Stimulated activated naive CD8-positive, alpha-beta T cell treated with anti-CD3 and anti-CD28 coated beads, Interleukin-15, Interleukin-2, amounts not matched to agents 100 ng/mL and 50 ng/mL, for 24 hours (primary cell): ENCODE measurements at regions not wholly inside any gene's neighbourhood (a gene's known extent, or its start where the extent isn't known, plus 50 kb on each side); places are given as distances from the start of the nearest gene placed in this dataset.

Experiments
- H3K27ac Mint-ChIP-seq: one replicate; pipeline ENCODE4 v1.8.0; 2021; ENCODE audit warnings: mild to moderate bottlenecking, mixed read lengths
- H3K27me3 Mint-ChIP-seq: one replicate; pipeline ENCODE4 v1.8.0; 2021; ENCODE audit warnings: mixed read lengths
- H3K36me3 Mint-ChIP-seq: one replicate; pipeline ENCODE4 v1.8.0; 2021; ENCODE audit warnings: low read depth, mixed read lengths
- H3K4me1 Mint-ChIP-seq: one replicate; pipeline ENCODE4 v1.8.0; 2021; ENCODE audit warnings: low read depth, mixed read lengths
- H3K4me3 Mint-ChIP-seq: one replicate; pipeline ENCODE4 v1.8.0; 2021; ENCODE audit warnings: mild to moderate bottlenecking, mixed read lengths
- H3K9me3 Mint-ChIP-seq: one replicate; pipeline ENCODE4 v1.8.0; 2021; ENCODE audit warnings: mixed read lengths

DNA sequence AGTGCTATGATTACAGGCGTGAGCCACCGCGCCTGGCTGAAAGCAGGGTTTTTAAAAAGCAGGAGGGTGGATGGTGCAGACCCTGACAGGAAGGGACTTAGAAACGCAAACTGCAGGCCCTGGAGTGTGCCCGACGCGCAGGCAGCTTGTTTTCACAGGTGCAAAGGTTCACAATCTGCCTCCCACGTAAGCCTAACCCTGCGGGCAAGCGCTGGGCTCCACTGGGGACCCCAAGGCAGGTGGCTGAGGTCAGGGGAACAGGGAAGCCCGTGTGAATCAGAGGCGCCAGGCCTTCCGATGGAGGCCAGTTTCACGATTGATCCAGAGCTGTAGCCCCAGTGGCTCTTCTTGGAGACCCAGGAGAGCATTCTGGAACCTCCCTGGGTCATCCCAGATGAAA is 256.3 kb downstream of the BRD1 start:
- Mint-ChIP-seq H3K27me3 (no peaks in the 10 kb centered on the region), H3K36me3 (no peaks in the 10 kb centered on the region), H3K9me3 (no peaks in the 10 kb centered on the region), H3K4me1 (no peaks in the 10 kb centered on the region), H3K27ac (no peak overlapping the region), H3K4me3 (no peak overlapping the region)

- no peaks in the 10 kb centered on the region for H3K27me3 Mint-ChIP-seq
- no peaks in the 10 kb centered on the region for H3K9me3 Mint-ChIP-seq
- H3K4me1 Mint-ChIP-seq: no peaks in the 10 kb centered on the region
- no peaks in the 10 kb centered on the region for H3K36me3 Mint-ChIP-seq
- H3K4me3 Mint-ChIP-seq: no peak overlapping the region
- H3K27ac Mint-ChIP-seq: no peak overlapping the region
Measured at GRCh38 chr22:49570032-49570848, 257.4 kb downstream of the BRD1 start.

DNA sequence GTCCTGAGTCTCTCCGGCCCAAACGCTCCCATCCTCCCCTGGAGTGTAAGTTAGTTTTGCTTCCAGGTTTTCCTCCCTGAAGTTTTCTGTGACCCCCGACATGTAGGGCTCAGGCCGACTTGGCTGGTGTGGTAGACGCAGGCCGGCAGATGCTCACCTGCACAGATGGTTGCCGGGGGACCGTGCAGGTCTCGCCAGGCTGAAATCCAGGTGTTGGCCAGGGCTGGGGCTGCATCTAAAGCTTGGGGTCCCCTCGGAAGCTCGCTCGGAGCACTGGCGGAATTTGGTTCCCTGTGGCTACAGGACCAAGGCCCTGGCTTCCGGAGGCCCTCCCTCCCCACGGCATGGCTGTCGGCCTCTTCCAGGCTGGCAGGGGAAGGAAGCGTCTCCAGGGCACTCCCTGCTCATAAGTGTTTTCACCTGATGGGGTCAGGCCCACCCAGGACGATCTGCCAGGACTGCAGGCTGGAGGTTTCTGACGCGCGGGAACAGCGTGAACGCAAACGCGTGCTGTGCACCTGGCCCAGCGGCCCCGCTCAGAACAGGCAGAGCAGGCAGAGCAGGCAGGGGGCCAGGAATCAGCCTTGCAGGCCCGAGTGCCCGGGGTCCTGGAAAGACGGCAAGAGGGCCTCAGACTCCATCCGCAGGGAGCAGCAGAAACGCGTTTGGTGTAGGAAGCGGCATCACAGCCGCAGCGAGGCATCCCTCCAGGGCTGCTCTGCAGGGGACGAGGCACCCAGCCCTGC is 258.2 kb downstream of the BRD1 start:
- Mint-ChIP-seq H3K27me3 (no peaks in the 10 kb centered on the region), H3K9me3 (no peaks in the 10 kb centered on the region), H3K36me3 (no peaks in the 10 kb centered on the region), H3K27ac (no peak overlapping the region), H3K4me1 (no peaks in the 10 kb centered on the region), H3K4me3 (no peak overlapping the region)

GRCh38 chr22:49568751-49569285 is 258.9 kb downstream of the BRD1 start:
- H3K9me3 Mint-ChIP-seq: no peaks in the 10 kb centered on the region
- H3K27ac Mint-ChIP-seq: no peak overlapping the region
- no peak overlapping the region for H3K4me3 Mint-ChIP-seq
- H3K4me1 Mint-ChIP-seq: no peaks in the 10 kb centered on the region
- no peaks in the 10 kb centered on the region for H3K36me3 Mint-ChIP-seq
- no peaks in the 10 kb centered on the region for H3K27me3 Mint-ChIP-seq

DNA sequence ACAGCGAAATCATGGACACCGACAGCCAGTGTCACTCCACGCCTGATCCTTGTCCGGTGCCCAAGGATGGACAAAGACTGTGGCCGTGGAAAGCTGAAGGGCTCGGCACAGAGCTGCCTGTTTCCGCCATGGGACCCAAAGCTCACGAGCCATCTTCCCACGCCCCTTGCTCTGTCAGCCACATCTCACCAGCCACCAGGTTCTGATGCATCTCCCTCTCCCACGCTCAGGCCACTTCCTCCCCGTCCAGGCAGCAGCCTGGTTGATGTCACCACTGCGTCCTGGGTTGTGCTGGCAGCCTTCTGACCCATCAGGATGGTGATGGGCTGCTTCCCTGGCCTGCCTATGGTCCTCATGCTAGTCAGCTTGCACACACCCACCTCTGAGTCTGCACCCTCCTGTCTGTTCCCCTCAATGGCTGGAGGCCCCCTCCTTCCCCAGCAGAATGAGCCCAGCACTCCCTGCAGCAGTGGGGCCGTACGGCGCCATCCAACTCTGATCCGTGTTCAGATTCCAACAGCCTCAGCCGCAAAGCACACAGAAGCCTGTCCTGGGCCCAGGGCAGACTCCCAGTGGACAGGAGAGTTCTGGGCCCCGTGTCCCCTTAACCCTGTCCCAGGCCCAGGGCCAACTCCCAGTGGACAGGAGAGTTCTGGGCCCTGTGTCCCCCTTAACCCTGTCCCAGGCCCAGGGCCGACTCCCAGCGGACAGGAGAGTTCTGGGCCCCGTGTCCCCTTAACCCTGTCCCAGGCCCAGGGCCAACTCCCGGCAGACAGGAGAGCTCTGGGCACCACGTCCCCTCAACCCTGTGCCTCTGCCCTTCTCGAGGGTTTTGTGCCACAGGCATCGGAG is 259.5 kb downstream of the BRD1 start:
- Mint-ChIP-seq H3K9me3 (no peaks in the 10 kb centered on the region), H3K4me3 (no peak overlapping the region), H3K4me1 (no peaks in the 10 kb centered on the region), H3K27ac (no peak overlapping the region), H3K36me3 (no peaks in the 10 kb centered on the region), H3K27me3 (no peaks in the 10 kb centered on the region)

DNA sequence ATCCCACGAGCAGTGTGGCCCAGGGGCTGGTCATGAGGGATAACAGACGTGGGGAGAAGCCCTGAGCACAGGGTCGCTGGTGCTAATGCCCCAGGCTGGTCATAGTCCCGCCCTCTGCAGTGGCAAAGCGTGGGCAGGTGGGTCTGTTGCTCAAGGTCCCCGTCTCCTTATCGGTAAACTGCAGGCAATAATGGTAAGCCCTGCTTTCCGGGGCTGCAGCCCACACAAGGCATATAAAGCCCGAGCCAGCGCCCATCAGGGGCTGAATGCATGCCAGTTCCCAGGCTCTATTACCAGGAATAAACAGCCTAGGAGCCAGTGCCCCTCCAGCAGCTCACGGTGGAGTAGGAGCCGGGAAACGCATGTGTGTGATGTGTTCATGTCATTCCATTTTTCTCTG is 261.0 kb downstream of the BRD1 start:
- H3K9me3 Mint-ChIP-seq: no peaks in the 10 kb centered on the region
- H3K27ac Mint-ChIP-seq: no peak overlapping the region
- no peak overlapping the region for H3K4me3 Mint-ChIP-seq
- no peaks in the 10 kb centered on the region for H3K36me3 Mint-ChIP-seq
- no peaks in the 10 kb centered on the region for H3K4me1 Mint-ChIP-seq
- H3K27me3 Mint-ChIP-seq: no peaks in the 10 kb centered on the region

DNA sequence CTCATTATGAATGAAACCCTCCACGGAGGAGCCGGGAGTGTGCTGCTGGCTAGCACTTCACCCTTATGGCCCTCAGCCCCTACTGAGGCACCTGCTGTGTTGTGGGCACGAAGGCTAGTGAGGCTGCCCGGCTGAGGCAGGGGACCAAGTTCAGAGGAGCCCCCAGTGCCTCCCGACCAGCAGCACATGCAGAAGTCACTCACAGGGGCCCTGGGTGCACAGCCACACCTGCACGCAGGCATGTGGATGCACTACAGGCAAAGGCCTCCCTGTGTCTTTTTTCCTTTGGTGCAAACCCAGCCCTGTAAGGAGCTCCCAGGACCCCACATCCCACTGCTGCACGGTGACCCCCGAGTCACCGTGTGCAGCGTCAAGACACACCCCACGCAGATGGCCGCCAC is 261.5 kb downstream of the BRD1 start:
- H3K4me3 Mint-ChIP-seq: no peak overlapping the region
- no peaks in the 10 kb centered on the region for H3K27me3 Mint-ChIP-seq
- H3K9me3 Mint-ChIP-seq: peaks cover 4% of the 10 kb centered on the region
- H3K27ac Mint-ChIP-seq: no peak overlapping the region
- H3K4me1 Mint-ChIP-seq: no peaks in the 10 kb centered on the region
- H3K36me3 Mint-ChIP-seq: peaks cover 5% of the 10 kb centered on the region

- Mint-ChIP-seq H3K9me3 (peaks cover 7% of the 10 kb centered on the region), H3K27me3 (no peaks in the 10 kb centered on the region), H3K4me3 (no peak overlapping the region), H3K36me3 (peaks cover 8% of the 10 kb centered on the region), H3K4me1 (no peaks in the 10 kb centered on the region), H3K27ac (no peak overlapping the region)
Measured at GRCh38 chr22:49565516-49565855, 262.2 kb downstream of the BRD1 start.

DNA sequence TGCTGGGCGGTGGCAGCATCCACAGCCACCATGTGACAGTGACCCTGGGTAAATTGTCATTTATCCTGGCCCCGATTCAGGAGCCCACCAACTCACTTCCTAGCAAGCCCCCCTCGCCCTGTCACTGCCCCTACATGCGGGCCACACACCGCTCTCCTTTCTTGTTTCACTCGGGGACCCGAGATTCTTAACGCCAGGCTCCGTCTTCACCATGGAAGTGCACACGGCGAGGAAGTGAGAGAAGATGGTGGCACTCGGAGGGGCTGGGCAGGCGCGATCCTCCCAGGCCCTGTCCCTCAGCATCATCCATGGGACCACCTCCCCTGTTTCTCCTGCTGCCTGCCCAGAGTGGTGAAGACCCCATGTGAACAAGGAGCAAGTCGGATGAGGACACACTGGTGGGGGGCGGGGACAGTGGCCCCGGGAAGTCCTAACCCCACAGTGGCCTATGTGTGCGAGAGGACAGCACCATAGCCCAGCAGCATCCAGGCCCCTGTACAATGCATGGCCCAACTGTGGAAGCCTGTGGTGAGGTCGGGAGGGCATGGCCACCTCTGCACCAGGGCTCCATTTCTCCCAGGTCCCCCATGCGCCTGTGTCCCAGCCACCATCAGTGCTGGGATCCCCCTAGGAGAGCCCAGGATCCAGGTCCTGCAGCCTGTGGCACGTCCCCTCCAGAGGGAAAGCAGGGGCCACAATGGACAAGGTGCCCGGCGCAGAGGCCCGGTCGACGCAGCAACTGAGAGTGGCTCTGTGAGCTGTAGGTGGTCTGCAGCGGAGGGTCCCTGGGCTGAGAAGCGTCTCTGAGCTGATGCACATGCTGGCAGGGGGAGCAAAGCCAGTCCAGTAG is 262.8 kb downstream of the BRD1 start:
- peaks cover 7% of the 10 kb centered on the region for H3K9me3 Mint-ChIP-seq
- no peak overlapping the region for H3K4me3 Mint-ChIP-seq
- peaks cover 8% of the 10 kb centered on the region for H3K36me3 Mint-ChIP-seq
- H3K4me1 Mint-ChIP-seq: no peaks in the 10 kb centered on the region
- H3K27me3 Mint-ChIP-seq: no peaks in the 10 kb centered on the region
- no peak overlapping the region for H3K27ac Mint-ChIP-seq

DNA sequence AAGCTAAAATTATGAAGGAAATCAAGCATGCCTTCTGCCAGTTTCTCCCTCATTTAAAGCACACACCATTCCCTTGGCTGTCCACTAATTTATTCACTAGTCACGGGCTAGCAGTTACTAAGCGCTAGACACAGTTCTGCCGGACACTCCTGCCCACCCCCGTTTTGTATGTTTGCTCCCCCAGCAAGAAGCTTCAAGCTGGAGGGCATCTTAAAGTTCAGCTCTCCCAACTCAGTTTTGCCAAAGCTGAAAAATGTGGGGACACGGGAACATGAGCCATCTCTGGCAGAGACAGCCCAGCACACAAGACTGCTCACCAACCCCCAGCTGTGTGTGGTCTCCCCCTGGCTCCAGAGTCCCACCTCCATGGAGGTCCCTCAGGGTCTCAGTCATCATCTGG is 263.6 kb downstream of the BRD1 start:
- no peaks in the 10 kb centered on the region for H3K27me3 Mint-ChIP-seq
- no peak overlapping the region for H3K27ac Mint-ChIP-seq
- H3K4me1 Mint-ChIP-seq: no peaks in the 10 kb centered on the region
- H3K36me3 Mint-ChIP-seq: peaks cover 8% of the 10 kb centered on the region
- peaks cover 7% of the 10 kb centered on the region for H3K9me3 Mint-ChIP-seq
- H3K4me3 Mint-ChIP-seq: no peak overlapping the region

DNA sequence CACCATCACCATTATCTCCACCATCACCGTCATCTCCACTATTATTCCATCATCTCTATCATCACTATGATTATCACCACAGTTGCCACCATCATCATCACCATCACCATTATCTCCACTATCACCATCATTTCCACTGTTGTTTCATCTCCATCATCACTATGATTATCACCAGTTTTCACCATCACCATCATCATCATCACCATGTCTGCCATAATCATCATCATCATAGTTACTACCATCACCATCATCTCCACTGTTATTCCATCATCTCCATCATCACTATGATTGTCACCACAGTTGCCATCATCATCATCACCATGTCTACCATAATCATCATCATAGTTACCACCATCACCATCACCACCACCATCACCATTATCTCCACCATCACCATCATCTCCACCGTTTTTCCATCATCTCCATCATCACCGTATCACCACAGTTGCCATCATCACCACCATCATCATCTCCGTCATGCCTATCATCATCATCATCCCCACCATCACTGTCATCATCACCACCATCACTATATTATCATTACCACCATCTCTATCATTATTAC is 264.9 kb downstream of the BRD1 start:
- Mint-ChIP-seq H3K27me3 (no peaks in the 10 kb centered on the region), H3K4me1 (no peaks in the 10 kb centered on the region), H3K4me3 (no peak overlapping the region), H3K9me3 (peaks cover 12% of the 10 kb centered on the region), H3K27ac (no peak overlapping the region), H3K36me3 (peaks cover 12% of the 10 kb centered on the region)

DNA sequence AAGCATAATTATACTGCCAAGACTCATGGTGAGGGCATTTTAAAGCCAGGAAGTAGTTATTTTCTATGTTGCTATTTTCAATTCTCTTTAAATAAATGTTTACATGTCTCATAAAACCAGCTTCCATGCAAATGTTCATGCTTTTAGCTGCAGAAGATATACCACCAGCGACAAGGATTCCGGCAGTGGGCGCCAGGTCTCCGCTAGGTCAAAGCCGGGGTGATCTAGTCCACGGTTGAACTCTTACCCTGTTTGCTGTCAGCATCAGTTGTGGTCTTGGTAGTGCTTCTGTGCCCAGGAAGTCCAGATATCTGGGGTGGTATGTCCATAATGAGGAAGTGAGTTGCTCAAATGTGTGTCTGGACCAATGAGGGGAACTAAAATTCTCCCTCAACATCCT is 265.7 kb downstream of the BRD1 start:
- Mint-ChIP-seq H3K27me3 (no peaks in the 10 kb centered on the region), H3K36me3 (peaks cover 12% of the 10 kb centered on the region), H3K27ac (no peak overlapping the region), H3K4me1 (no peaks in the 10 kb centered on the region), H3K9me3 (peaks cover 17% of the 10 kb centered on the region), H3K4me3 (no peak overlapping the region)

- Mint-ChIP-seq H3K4me1 (no peaks in the 10 kb centered on the region), H3K4me3 (no peak overlapping the region), H3K27me3 (no peaks in the 10 kb centered on the region), H3K9me3 (peaks cover 20% of the 10 kb centered on the region), H3K27ac (no peak overlapping the region), H3K36me3 (peaks cover 12% of the 10 kb centered on the region)
Measured at GRCh38 chr22:49561338-49561737, 266.3 kb downstream of the BRD1 start.

GRCh38 chr22:49555526-49555925 is 272.1 kb downstream of the BRD1 start:
- no peak overlapping the region for H3K27ac Mint-ChIP-seq
- peaks cover 7% of the 10 kb centered on the region for H3K36me3 Mint-ChIP-seq
- peaks cover 21% of the 10 kb centered on the region for H3K9me3 Mint-ChIP-seq
- no peak overlapping the region for H3K4me3 Mint-ChIP-seq
- H3K4me1 Mint-ChIP-seq: no peaks in the 10 kb centered on the region
- no peaks in the 10 kb centered on the region for H3K27me3 Mint-ChIP-seq
